HG02759 (cell line): ENCODE measurements at regions not wholly inside any gene's neighbourhood (a gene's known extent, or its start where the extent isn't known, plus 50 kb on each side); places are given as distances from the start of the nearest gene placed in this dataset.
"Not testable (repeated sequence)": the region's sequence is repeated elsewhere in the genome, so short reads cannot be mapped to it uniquely, and the experiment has no call there.

ENCODE experiments used
- ATAC-seq: cut with Tn5 transposase; IDR thresholded peaks from one replicate; pipeline ENCODE4 v1.9.1; 2021; ENCODE audit warnings: mild to moderate bottlenecking, moderate library complexity; ENCODE audit not compliant: unreplicated experiment

DNA sequence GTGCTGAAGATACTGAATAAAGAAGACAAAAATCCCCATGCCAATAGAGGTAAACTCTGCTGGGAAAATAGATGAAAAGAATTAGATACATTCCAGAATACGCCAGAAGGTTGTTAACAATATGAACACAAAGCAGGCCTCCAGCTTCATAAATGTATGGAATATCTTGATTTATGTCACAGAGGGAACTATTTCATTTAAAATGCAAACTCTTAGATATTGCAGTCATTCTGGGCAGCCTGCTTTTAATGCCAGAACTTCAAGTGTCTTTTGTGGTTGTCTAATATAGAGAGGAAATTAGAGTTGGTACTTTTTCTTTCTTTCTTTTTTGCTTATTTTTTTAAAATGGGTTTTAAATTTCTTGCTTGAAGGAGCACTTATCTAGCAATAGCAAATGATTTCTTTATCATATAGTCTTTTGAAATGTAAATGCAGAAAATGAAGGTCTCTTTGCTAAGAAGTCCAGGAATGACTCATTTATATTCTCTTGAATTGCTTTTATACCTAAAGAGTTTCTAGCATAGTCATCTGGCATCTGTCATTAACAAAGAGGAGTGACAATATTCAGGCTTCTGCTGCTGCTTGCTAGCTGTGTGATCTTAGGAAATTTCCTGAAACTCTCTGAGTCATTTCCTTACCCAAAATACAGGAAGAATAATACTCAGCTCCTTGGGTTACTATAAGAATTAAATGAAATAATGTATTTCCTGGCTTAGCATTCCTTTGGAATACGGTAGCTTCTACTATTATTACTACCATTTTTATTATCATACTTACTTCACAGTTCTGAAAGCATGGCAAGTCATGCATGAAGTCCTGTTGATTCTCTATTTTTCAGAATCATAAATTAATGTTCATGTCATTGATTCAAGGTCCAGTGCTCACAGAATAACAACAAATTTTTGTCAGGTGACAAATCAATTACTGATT is 527.6 kb downstream of the DIPK2A start:
- ATAC-seq, result no peak

DNA sequence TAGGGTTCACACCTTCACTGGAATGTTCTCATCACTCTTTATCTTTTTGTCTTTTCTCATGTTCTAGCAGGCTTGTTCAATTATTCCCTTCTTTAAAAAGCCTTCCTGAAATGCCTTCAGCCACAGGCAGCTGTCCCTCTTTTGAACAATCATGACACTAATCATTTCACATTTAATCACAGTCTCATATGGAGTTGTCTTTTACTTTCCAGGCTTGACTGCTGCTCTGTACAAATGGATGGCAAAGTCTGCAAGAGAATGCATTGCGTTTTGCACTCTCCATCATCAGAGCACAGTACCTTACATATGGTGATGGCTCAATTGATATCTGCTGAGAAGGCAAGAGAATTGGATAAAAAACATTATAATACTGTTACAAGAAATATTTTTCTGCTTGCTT is 529.8 kb downstream of the DIPK2A start:
- no peak for ATAC-seq

DNA sequence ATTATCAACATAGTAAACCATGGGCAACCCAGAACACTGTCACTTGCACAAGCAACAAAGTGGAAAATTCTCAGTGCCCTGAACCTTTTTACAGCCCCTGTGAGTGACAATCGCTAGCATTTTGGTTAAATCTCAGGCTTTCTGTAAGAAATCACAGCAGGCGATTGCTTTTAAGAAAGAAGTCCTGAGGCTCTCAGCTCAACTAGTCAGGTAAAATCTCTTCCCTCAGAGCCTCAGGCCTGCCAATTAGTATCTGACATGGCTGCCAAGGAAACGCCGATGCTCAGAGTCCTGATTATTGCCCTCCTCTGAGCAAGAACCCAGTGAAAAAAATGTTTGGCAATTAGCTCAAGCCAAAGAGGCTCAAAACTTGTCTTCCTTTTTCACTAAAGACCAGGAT is 530.8 kb downstream of the DIPK2A start:
- ATAC-seq, result no peak

DNA sequence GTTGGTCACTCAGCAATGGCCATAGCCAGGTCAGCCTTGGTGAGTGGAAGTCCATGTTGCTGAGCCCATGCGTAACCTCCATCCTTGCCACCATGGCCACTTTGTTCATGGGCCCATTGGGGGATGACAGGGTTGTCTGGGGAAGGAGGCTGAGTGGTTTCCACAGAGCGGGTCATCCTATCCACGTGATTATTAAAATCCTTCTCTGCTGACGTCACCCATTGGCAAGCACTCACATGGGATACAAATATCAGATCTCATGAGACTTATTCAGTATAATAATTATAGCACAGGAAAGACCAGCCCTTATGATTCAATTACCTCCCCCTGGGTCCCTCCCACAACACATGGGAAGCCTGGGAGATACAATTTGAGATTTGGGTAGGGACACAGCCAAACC is 534.8 kb downstream of the DIPK2A start:
- ATAC-seq, result not testable (repeated sequence)

DNA sequence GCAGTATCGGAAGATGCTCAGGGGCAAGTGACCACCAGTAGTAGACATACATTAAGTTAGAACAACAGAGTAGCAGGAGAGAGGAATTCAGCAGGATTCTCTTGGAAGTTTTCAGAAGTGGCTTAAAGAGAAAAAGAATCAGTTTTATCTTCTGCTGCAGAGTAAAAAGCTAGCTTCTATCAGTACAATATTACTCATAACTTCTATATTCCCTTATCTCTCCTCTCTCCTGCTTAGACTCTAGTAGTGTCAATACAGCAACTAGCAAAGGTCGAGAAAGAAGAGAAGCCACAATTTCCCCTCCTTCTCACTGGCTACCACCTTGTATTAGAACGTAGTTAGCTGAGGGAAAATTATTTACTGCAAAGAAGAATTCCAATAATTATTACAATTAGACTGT is 539.7 kb downstream of the DIPK2A start:
- no peak for ATAC-seq

DNA sequence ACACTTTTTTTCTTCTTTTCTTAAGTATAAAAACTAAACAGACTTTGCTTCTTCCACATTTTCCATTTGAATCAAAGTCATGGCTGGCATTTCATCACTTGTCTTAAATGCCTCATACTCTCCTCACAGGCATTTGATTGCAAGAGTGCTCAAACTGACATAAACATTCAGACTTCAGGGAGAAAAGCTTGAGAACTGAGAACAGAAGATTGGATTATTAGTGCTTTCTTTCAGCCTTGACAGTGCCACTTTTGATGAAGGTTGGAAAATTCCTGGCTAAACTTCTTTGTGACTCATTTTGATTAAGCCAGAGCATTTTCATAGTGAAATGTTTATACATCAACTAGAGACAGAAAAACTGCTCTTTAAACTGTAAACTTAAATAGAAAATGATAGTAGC is 544.4 kb downstream of the DIPK2A start:
- ATAC-seq, result no peak

DNA sequence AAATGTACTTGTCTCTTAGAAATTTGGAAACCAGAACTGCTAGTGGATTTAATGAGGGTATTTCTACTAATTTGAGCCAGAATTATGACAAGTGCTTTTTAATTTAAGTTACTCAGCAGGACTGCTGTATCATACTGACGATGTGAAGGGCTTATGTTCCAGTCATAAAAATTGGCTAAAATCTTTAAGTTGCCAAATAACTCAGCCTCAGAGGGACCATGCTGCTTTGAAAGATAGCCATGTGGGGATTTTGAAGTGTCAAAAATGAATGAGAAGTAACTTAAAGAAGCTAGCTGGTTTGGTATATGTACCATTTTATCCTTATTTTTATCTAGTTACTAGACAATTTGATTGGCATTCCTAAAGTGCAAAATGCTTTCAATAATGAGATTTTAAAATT is 545.0 kb downstream of the DIPK2A start:
- ATAC-seq, result no peak

DNA sequence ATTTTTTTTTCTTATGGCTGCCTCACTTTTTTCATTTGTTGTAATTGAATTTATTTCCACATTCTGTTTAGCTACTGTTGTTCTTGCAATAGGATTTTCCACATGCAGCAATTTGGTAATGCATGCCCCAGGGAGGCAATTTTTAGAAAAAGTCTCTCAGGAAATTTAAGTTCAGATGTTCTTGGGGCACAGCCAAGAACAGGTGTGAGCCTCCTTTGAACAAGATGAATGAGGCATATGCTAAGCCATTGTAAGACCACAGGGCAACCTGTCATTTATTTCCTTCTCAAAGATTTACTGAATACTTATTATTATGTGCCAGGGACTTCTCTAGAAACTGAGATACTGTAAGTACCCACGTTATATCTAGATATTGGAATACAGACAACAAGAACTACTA is 549.5 kb downstream of the DIPK2A start:
- no peak for ATAC-seq

DNA sequence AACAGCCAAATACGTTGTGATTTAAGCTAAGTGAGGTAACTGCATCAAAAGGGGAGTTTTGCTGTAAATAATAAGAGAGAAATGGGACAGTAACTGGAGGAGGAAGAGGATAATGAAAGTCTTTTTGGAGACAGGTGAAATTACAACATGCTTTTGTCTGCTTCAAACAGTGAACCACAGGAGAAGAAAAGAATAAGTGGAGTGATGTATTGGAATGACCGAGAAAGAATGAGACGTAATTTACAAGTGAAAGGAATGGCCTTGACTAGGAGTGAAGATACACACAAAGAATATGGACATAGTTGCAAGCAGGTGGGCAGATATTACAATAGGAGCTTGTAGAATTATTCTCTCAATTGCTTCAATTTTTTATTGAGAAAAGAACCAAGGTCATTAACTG is 550.8 kb downstream of the DIPK2A start:
- no peak for ATAC-seq

DNA sequence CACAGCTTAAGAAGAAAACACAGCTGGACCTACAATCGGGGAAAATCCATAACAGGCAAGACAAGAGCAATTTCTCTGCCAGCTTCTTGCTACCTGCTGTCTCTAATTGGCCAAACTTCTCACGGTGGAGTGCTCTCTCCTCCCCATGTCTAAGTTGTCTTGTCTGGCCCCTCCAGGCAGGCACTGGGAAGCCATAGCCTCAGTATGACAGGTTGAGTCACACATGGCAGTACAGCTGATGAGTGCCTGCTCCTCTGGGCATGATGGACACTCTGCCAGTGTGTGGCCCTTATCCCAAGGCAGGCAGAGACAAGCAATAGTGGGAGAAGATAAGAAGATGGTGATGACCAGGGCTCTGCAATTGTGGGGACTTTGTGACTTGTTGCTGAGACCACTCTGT is 551.8 kb downstream of the DIPK2A start:
- ATAC-seq, result no peak

DNA sequence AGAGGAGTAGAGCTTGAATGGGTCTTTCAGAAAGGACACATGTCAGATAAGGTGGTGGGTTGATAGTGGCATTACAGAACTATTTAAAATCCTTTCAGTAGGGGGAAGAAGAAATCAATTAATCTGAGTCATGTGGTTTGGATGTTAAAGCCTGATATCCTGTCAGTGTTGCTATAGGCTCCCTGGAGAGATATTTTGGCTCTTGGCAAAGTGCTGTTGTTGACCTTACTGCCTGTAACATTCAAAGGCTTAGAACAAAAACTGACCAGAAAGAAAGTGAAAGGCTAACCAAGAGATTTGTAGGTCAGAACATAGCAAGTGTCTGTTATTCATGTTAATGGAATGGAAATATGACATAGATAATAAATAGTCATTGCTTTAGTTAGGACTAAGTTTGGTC is 552.9 kb downstream of the DIPK2A start:
- ATAC-seq, result no peak

DNA sequence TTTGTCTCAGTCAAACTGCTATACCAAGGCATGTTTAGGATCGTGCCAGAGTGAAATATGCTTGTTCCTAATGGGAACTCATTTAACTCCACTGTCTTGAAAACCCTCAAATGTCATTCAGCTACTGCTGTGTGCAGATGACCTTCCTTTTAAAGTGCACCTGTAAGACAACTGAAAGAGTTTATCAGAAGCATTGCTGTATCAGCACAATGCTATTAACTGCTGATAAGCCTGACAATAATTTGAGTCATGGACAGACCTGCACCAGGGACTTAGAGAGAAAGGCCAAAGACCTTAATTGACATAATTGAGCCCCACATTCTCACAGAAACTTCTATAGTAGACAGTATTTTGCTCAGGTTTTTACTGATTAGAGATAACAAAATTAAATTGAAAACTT is 557.9 kb downstream of the DIPK2A start:
- ATAC-seq, result no peak

DNA sequence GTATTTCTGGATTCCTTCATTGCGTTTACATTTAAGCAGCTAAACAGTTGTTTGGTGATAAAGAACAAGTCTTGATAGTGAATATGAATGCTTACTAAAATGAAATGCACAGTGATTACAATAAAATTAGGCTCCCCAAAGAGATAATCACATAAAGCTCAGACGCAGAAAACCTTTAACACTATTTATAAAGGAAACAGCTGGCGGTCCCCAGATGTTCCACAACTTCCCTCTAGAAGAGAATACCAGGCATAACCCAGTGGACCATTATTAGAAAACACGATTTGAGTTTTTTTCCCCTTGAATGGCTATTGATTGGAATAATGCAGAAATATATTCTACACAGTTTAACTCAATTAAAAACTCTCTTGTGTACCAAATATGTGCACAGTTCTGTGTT is 573.2 kb downstream of the DIPK2A start:
- no peak for ATAC-seq

DNA sequence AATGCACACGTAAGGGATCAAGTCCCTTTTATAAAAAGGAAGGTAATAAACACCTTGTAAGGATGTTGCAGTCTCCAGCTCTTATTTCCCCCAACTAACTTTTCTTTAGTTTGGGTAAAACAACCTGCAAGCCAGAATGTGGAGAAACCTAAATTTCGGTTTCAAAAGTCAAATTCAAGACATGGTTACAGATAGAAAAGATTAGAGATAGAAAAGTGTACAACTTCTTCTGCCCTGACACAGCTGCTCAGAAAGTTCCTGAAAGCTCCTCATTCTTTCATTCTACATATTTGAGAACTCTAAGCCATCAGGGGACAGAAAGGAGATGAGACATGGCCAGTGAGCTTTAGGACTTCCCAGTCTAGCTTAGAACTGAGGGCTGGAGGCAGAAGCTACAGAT is 574.9 kb downstream of the DIPK2A start:
- ATAC-seq, result no peak

DNA sequence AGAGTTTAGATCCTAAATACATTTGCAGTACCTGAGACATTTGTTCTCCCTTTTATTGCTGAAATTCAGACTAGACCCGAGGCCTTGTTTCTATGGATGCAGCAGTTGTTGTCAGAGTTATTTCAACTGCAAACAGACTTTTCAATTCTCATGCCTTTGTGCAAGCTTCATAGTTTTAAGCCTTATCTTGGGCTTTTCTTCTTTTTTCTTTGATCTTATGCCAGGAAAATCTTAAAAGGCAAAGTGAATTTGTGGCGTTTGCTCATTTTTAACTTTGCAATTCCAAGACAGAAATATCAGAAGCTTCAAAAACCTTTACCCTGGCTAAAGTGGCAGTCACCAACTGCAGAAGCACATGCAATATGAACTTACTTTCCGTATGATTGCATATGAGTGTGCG is 576.7 kb downstream of the DIPK2A start:
- no peak for ATAC-seq

DNA sequence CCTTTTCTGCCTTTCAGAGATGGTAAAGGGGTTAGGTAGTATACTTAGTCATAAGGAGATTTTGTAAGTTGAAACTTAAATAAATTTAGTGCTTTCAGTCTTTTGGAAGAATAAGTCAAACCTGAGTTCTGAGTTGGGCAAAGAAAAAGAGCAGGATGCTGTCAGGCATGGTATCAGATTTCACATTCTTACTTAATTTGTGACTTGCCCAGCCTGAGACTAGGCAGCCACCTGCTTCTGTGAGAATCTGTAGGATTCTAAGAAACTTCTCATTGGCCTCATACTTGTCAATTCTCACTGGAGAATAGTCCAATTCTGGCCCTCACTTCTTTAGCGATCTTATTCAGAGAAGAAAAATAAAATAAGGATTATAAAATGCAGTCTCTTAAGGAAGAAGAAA is 577.5 kb downstream of the DIPK2A start:
- ATAC-seq, result no peak

DNA sequence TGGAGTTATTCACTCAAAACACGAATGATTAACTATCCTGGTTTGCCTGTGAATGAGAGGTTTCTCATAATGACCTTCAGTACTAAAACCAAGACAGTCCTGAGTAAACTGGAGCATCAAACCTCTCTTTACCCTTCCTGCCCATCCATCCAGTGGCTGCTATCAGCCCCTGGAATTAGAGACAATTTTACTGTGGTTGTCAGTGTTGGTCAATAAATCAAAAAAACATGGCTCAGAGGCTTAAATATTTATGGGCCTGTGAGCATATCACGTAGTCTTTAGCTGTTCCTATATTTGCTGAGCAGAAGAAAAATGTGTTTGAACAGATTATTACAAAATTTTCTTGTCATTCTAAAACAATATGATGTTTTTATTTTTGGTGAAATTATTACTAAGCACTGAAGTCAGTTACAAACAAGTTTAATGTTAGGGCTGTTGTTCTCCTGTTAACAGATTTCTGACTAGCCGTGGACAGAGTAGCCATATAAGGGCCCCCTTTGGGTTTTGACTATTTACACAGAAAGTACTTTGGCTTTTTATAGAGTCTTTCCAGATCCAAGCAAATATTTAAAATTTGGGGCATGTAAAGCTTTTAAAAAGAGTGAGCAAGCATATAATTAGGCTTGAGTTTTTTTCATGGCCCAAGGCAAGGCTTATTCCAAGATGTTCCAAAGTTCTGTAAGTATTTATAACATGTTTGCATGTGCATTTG is 580.9 kb downstream of the DIPK2A start:
- ATAC-seq, result no peak

DNA sequence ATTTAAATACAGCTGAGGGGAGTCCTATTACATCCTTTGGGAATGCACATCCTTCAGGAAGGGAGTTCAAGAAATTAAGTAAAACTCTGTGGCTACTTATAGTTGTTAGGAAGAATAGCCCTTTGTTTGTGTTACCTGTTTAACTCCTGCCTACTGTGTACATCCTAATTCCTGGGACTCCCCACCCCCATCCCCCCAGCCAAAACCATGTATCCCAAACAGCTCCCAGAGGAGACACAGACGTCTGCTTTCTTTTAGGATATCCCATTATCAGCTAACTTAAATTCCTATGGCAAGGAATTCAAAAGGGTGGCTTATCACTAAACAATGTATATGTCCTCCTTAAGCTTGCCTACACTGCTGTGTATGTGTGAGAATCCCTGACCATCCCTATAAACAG is 581.7 kb downstream of the DIPK2A start:
- no peak for ATAC-seq

DNA sequence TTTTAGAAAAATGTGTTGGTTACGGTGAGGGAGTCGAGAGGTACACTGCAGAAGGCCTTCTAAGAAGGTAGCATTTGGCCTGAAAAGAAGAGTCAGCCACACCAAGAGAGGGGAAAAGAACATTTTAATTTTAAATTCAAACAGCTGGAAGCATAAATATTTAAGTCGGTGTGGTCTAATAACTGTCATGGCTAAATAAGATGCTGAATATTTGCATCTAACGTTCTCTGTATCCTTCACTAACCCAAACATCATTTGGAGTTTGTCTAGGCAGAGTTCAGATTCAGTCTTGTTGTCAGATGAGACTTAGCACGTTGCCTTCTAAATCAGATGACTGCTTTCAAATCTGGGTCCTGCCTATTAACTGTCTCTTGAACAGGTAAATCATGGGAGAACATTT is 583.3 kb downstream of the DIPK2A start:
- no peak for ATAC-seq

DNA sequence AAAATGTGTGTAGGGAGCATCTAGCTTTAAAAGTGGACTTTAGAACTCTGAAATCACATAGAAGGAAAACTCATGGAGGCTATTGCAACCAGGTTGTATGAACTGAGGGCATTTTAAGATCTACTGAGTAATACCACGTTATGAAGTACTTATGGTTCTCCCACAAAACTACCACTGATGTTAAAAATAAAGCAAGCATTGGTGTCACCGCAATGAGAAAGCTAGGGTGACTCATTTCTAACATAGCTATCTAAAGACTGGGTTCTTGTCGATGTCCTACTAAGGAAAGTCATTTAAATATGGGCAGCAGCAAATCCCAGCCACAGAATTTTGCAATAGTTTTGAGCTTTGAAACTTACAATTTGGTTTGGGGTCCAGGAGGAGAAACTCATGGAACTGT is 584.8 kb downstream of the DIPK2A start:
- peak; percentile 88 for ATAC-seq

DNA sequence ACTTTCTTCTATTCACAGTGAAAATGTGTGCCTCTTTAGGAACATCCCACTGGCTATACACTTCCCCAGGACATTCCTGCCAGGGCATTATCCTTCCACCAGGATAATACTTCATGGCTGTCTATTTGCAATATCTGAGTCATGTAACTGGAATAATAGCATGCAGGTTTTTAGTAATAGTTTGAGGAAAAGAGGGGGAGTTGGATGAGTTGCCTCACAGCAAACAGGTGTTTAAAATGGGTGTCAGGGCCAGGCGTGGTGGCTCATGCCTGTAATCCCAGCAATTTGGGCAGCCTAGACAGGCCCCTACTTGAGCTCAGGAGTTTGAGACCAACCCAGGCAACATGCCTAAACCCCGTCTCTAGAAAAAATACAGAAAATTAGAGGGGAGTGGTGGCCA is 585.9 kb downstream of the DIPK2A start:
- ATAC-seq, result no peak

DNA sequence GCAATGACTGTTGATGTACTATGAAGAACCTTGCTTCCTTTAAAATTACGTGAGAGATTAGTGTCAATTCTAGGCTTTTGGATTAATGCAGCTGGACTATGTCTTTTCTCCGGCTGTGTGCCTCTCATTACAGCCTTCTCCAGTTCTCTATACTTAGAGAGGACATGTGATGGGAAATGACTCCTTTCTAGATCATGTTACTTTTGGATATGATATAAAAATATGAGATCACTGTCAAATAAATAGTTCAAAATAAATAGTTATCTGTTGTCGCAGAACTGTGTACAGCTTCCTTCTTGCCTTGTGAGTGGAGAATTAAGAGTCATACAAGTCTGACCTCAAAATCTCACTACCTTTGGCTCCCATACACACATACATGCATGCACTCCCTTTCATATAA is 592.4 kb downstream of the DIPK2A start:
- ATAC-seq, result no peak
